ENCODE measurements at regions not wholly inside any gene's neighbourhood (a gene's known extent, or its start where the extent isn't known, plus 50 kb on each side); places are given as distances from the start of the nearest gene placed in this dataset.

- TF ChIP-seq POLR2AphosphoS5 (IDR thresholded peaks at IDR 0.05; ENCODE audit: low read depth, low read length) (no peak), POLR2A (IDR thresholded peaks at IDR 0.05; ENCODE audit: low read depth, low read length) (no peak)
Observed at GRCh38 chr4:83875437-83875836, 339.5 kb downstream of the GPAT3 start.
